Upper lobe of left lung (tissue), 6 donors: ENCODE measurements at regions not wholly inside any gene's neighbourhood (a gene's known extent, or its start where the extent isn't known, plus 50 kb on each side); places are given as distances from the start of the nearest gene placed in this dataset.
A peak's percentile ranks its signal among the peaks of the same experiment; 100 is the strongest.
"Not testable (repeated sequence)": the region's sequence is repeated elsewhere in the genome, so short reads cannot be mapped to it uniquely, and the experiment has no call there.

Experiments used
- ATAC-seq, 2 donors: fragments of 200-7000 bp; cut with Tn5 transposase; one replicate each; pipeline ENCODE4 v1.9.1; 2022; ENCODE audit warnings: mild to moderate bottlenecking in 2 of 2, moderate library complexity in 2 of 2; ENCODE audit not compliant: low FRiP score in 2 of 2
- DNase-seq, 2 donors: peaks; one replicate each; pipeline ENCODE4 v3.0.0-alpha.2; 2019 to 2020
- H3K27ac ChIP-seq, 4 donors: fragments of 200-600 bp; sonication (generic); one replicate each; pipeline ENCODE4 v1.5.1; 2016 to 2019
- H3K27me3 ChIP-seq, 4 donors: fragments of 200-600 bp; sonication (generic); one replicate each; pipeline ENCODE4 v1.5.1; 2017 to 2019
- H3K36me3 ChIP-seq, 4 donors: fragments of 200-600 bp; sonication (generic); one replicate each; pipeline ENCODE4 v1.5.1; 2016 to 2019
- H3K4me1 ChIP-seq, 4 donors: fragments of 200-600 bp; sonication (generic); one replicate each; pipeline ENCODE4 v1.5.1; 2018 to 2019
- H3K4me3 ChIP-seq, 4 donors: fragments of 200-600 bp; sonication (generic); one replicate each; pipeline ENCODE4 v1.5.1; 2017 to 2019; ENCODE audit warnings: mild to moderate bottlenecking in 2 of 4, moderate library complexity in 1 of 4
- H3K9me3 ChIP-seq, 4 donors: fragments of 200-600 bp; sonication (generic); one replicate each; pipeline ENCODE4 v1.5.1; 2018 to 2019
- EP300 ChIP-seq, 4 donors: sonication (generic); formaldehyde crosslinking; IDR thresholded peaks; one replicate each; pipeline ENCODE4 v1.5.1; 2017; ENCODE audit warnings: antibody characterized with exemption in 4 of 4, control low read depth in 2 of 4
- POLR2A ChIP-seq, 4 donors: fragments of 450-650 bp; IDR thresholded peaks; one replicate each; pipeline ENCODE4 v1.5.1; 2016 to 2017; ENCODE audit warnings: antibody characterized with exemption in 4 of 4, mild to moderate bottlenecking in 2 of 4
- POLR2AphosphoS5 ChIP-seq, 2 donors: sonication (generic); formaldehyde crosslinking; IDR thresholded peaks; one replicate each; pipeline ENCODE4 v1.5.1; 2017; ENCODE audit warnings: antibody characterized with exemption in 2 of 2
- WGBS, 2 donors: methylation state at CpG; one replicate each; pipeline ENCODE4 v1.1.5; 2017 to 2018; 5-methylcytosine and 5-hydroxymethylcytosine counted together
- TF ChIP-seq, protein P1 (sequence below), 6 experiments: fragments of 450-650 bp in 4 of 6; fragments of 200-600 bp in 2 of 6; sonication (generic) in 2 of 6; IDR thresholded peaks; one replicate each; pipeline ENCODE4 v1.5.1; 2016 to 2019; ENCODE audit warnings: antibody characterized with exemption in 6 of 6
- donor health status: DM: no; HTN: no; CAD: no; lungs with moderate emphysema.
- donor health status: DM: no; HTN: yes; CAD: no; lungs with severe emphysema.

DNA sequence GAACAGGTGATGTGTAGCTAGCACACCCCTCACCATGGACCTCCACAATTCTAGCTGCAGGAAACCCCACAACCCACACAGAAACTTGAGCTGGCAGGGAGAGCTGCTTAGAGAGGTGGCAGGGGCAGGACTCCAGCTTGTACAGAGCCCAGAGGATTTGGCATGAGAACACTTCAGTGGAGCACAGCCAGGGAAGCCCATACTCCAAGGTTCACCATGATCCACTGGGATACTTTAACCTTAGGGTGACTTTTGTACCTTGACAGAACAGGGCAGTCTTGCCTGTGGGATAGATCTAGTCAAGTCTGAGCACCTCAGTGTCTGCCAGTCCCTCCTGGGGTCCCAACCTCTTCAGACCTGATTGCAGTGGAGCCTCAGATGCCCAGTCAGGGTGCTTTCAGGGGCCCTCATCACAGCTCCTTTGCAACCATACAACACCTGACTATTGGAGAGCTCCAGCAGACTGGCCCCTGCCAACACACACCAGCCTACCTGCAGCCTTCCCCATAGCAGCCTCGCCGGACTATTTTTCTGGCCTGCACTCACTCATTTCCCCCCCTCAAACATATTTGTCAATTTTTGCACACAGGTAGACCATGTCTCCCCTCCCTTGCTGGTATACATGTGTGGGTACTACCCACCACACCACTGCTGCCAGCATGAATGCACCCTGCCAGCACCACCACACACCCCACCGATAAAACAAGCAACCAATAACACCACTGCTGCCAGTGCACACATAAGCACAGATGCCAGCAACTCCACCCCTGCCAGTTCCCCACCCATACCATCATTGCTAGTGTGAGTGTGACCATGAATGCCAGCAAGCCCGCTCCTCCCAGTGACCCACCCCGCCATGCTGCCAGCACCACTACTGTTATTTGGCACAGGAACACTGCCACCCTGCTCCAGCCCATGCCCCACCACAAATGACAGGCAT lies 56.0 kb upstream of the CDX4 start:
- DNase-seq, result peak in 1 of 2 donors; percentile 2
- WGBS, 2 donors, result 84 to 87% methylated on average over 3 to 5 of the region's 5 CpGs
- no peak for ATAC-seq
- TF ChIP-seq POLR2AphosphoS5 (IDR thresholded peaks at IDR 0.05), result no peak
- no peak for TF ChIP-seq POLR2A (IDR thresholded peaks at IDR 0.05)
- TF ChIP-seq, protein P1, sequence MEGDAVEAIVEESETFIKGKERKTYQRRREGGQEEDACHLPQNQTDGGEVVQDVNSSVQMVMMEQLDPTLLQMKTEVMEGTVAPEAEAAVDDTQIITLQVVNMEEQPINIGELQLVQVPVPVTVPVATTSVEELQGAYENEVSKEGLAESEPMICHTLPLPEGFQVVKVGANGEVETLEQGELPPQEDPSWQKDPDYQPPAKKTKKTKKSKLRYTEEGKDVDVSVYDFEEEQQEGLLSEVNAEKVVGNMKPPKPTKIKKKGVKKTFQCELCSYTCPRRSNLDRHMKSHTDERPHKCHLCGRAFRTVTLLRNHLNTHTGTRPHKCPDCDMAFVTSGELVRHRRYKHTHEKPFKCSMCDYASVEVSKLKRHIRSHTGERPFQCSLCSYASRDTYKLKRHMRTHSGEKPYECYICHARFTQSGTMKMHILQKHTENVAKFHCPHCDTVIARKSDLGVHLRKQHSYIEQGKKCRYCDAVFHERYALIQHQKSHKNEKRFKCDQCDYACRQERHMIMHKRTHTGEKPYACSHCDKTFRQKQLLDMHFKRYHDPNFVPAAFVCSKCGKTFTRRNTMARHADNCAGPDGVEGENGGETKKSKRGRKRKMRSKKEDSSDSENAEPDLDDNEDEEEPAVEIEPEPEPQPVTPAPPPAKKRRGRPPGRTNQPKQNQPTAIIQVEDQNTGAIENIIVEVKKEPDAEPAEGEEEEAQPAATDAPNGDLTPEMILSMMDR (IDR thresholded peaks at IDR 0.05), result no peak
- TF ChIP-seq EP300 (IDR thresholded peaks at IDR 0.05), result no peak
- no peaks in the 10 kb centered on the region for H3K36me3 ChIP-seq
- no peak overlapping the region for H3K4me3 ChIP-seq
- H3K27me3 ChIP-seq, result no peaks in the 10 kb centered on the region
- H3K9me3 ChIP-seq, result no peaks in the 10 kb centered on the region
- no peaks in the 10 kb centered on the region for H3K4me1 ChIP-seq
- H3K27ac ChIP-seq, result no peak overlapping the region

DNA sequence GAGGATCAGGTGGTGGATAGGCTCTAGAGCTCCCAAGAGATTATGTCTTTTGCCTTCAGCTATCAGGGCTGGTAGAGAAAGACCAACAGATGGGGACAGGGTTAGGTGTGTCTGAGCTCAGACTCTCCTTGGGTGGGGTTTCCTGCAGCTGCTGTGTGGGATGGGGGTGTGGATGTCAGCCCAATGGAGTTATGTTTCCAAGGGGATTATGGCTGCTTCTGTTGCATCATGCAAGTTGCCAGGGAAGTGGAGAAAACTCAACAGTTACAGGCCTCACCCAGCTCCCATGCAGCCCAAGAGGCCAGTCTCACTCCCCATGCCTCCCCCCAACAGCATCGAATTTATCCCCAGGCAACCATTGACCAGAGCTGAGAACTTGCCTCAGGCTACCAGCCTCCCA lies 80.2 kb upstream of the CDX4 start:
- H3K9me3 ChIP-seq, result no peaks in the 10 kb centered on the region

DNA sequence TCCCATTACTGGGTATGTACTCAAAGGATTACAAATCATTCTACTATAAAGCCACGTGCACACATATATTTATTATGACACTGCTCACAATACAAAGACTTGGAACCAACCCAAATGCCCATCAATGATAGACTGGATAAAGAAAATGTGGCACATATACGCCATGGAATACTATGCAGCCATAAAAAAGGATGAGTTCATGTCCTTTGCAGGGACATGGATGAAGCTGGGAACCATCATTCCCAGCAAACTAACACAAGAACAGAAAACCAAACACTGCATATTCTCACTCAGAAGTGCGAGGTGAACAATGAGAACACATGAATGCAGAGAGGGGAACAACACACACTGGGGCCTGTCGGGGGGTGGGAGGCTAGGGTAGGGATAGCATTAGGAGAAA lies 89.6 kb upstream of the CDX4 start:
- H3K36me3 ChIP-seq, H3K27me3 ChIP-seq, ATAC-seq, DNase-seq, H3K27ac ChIP-seq, H3K4me3 ChIP-seq, H3K4me1 ChIP-seq, H3K9me3 ChIP-seq: not testable (repeated sequence)
- WGBS, 2 donors, result 75 to 92% methylated on average over 4 of the region's 4 CpGs

More for the DNA sequence above, 80.2 kb upstream of the CDX4 start:
- Histone ChIP-seq H3K36me3 (no peaks in the 10 kb centered on the region), H3K4me3 (no peak overlapping the region), H3K27ac (no peak overlapping the region), H3K4me1 (no peaks in the 10 kb centered on the region), H3K27me3 (no peaks in the 10 kb centered on the region)
- 77% methylated on average over 1 of the region's 1 CpG; no CpG with 5 or more reads in 1 of the 2 donors for WGBS, 2 donors
- no peak for ATAC-seq
- TF ChIP-seq, protein P1 (IDR thresholded peaks at IDR 0.05), result no peak
- no peak for TF ChIP-seq EP300 (IDR thresholded peaks at IDR 0.05)
- TF ChIP-seq POLR2A (IDR thresholded peaks at IDR 0.05), result no peak
- TF ChIP-seq POLR2AphosphoS5 (IDR thresholded peaks at IDR 0.05), result no peak
- DNase-seq, result no peak

- no peaks in the 10 kb centered on the region for H3K4me1 ChIP-seq
- ATAC-seq (no peak), DNase-seq (no peak)
- H3K27ac ChIP-seq, result no peak overlapping the region
- WGBS, 2 donors, result 50 to 67% methylated on average over 1 of the region's 1 CpG
- H3K27me3 ChIP-seq, result no peaks in the 10 kb centered on the region
- no peak overlapping the region for H3K4me3 ChIP-seq
- no peaks in the 10 kb centered on the region for H3K36me3 ChIP-seq
- no peak for TF ChIP-seq POLR2AphosphoS5 (IDR thresholded peaks at IDR 0.05)
- TF ChIP-seq POLR2A (IDR thresholded peaks at IDR 0.05), result no peak
- TF ChIP-seq EP300 (IDR thresholded peaks at IDR 0.05), result no peak
- TF ChIP-seq, protein P1 (IDR thresholded peaks at IDR 0.05), result no peak
- peaks cover 0 to 14% (median 3%) of the 10 kb centered on the region in 4 donors for H3K9me3 ChIP-seq
Observed at GRCh38 chrX:73348977-73349376, 97.9 kb upstream of the CDX4 start.

DNA sequence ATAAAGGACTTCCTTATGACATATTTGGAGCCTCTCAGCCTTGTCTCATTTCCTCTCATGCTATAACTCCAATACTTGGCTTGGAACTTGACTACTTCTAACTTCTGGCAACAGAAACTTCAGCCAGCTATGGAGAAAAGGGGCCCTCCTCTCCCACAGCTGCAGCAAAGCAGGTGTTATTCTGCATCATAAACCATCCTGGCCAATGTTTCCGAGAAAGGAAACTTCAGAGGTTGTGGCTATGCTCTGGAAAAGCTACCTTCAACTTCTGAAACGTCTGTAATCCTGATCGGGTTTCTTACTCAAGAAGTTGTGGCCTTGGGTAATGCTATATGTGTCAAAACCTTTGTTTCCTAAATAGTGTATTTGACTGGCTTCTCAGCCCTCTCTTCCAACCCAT lies 109.5 kb upstream of the CDX4 start:
- no peaks in the 10 kb centered on the region for H3K36me3 ChIP-seq
- no peak for DNase-seq
- no peak for ATAC-seq

More for the DNA sequence above, 109.5 kb upstream of the CDX4 start:
- 55 to 59% methylated on average over 3 of the region's 3 CpGs for WGBS, 2 donors
- Histone ChIP-seq H3K27ac (no peak overlapping the region), H3K4me3 (no peak overlapping the region), H3K27me3 (no peaks in the 10 kb centered on the region), H3K4me1 (no peaks in the 10 kb centered on the region), H3K9me3 (peaks cover 0 to 18% (median 0%) of the 10 kb centered on the region in 4 donors)
- TF ChIP-seq POLR2A (IDR thresholded peaks at IDR 0.05), result no peak
- TF ChIP-seq EP300 (IDR thresholded peaks at IDR 0.05), result no peak
- TF ChIP-seq, protein P1 (IDR thresholded peaks at IDR 0.05), result no peak
- no peak for TF ChIP-seq POLR2AphosphoS5 (IDR thresholded peaks at IDR 0.05)
